Suprapubic skin (tissue), 4 donors: ENCODE measurements at regions not wholly inside any gene's neighbourhood (a gene's known extent, or its start where the extent isn't known, plus 50 kb on each side); places are given as distances from the start of the nearest gene placed in this dataset.
"Not testable (repeated sequence)": the region's sequence is repeated elsewhere in the genome, so short reads cannot be mapped to it uniquely, and the experiment has no call there.

Experiments used
- DNase-seq, 2 donors: peaks; one replicate each; pipeline ENCODE4 v3.0.0-alpha.2; 2019; ENCODE audit warnings: low spot score in 2 of 2
- H3K27ac ChIP-seq: fragments of 200-600 bp; sonication (generic); one replicate; pipeline ENCODE4 v1.5.1; 2019
- H3K27me3 ChIP-seq: fragments of 200-600 bp; sonication (generic); one replicate; pipeline ENCODE4 v1.5.1; 2019
- H3K36me3 ChIP-seq: fragments of 200-600 bp; sonication (generic); one replicate; pipeline ENCODE4 v1.5.1; 2019
- H3K4me1 ChIP-seq: fragments of 200-600 bp; sonication (generic); one replicate; pipeline ENCODE4 v1.5.1; 2019
- H3K4me3 ChIP-seq: fragments of 200-600 bp; sonication (generic); one replicate; pipeline ENCODE4 v1.5.1; 2019; ENCODE audit warnings: mild to moderate bottlenecking
- H3K9me3 ChIP-seq: fragments of 200-600 bp; sonication (generic); one replicate; pipeline ENCODE4 v1.5.1; 2019
- CTCF ChIP-seq, 2 donors: fragments of 200-600 bp in 1 of 2; fragments of 450-650 bp in 1 of 2; sonication (generic) in 1 of 2; IDR thresholded peaks; one replicate each; pipeline ENCODE4 v1.5.1; 2016 to 2019; ENCODE audit warnings: antibody characterized with exemption in 2 of 2, mild to moderate bottlenecking in 1 of 2, moderate library complexity in 1 of 2
- EP300 ChIP-seq: sonication (generic); formaldehyde crosslinking; IDR thresholded peaks from one replicate; pipeline ENCODE4 v1.6.1; 2017; ENCODE audit warnings: antibody characterized with exemption
- POLR2A ChIP-seq, 2 donors: fragments of 450-650 bp; IDR thresholded peaks; one replicate each; pipeline ENCODE4 v1.6.1; 2017; ENCODE audit warnings: antibody characterized with exemption in 2 of 2, mild to moderate bottlenecking in 2 of 2, moderate library complexity in 2 of 2
- POLR2AphosphoS5 ChIP-seq, 3 donors: sonication (generic); formaldehyde crosslinking; IDR thresholded peaks; one replicate each; pipeline ENCODE4 v1.6.1; 2017; ENCODE audit warnings: antibody characterized with exemption in 3 of 3
- WGBS: methylation state at CpG from one replicate; pipeline ENCODE4 v1.1.5; 2018; 5-methylcytosine and 5-hydroxymethylcytosine counted together

GRCh38 chr14:53406519-53406918 is 253.4 kb upstream of the DDHD1 start:
- DNase-seq = no peak
- H3K27ac ChIP-seq = no peak overlapping the region
- TF ChIP-seq POLR2AphosphoS5 (IDR thresholded peaks at IDR 0.05) = no peak
- TF ChIP-seq EP300 = no peak
- TF ChIP-seq CTCF (IDR thresholded peaks at IDR 0.05) = no peak
- no peak for TF ChIP-seq POLR2A (IDR thresholded peaks at IDR 0.05)
- WGBS = 82% methylated on average over 1 of the region's 1 CpG
- H3K36me3 ChIP-seq = no peaks in the 10 kb centered on the region
- no peak overlapping the region for H3K4me3 ChIP-seq
- H3K4me1 ChIP-seq = no peaks in the 10 kb centered on the region
- no peaks in the 10 kb centered on the region for H3K9me3 ChIP-seq
- H3K27me3 ChIP-seq = no peaks in the 10 kb centered on the region

DNA sequence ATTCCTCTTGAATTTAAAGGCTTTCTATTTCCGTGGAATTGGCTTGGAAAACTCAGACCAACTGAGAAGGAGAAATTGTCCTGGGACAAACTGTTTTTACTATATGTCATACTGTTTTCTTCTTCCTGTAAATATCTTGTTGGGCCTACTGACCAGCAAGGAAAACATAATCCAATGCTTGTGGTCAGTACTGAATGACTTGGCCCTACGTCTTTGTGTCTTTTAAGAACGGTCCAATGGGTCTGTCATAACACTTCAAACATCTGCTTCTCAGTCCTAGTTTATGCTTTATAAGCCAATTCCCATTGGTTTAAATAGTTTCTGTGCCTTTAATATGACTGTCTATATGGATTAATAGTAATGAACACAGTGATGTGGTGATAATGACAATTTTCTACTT is 248.5 kb upstream of the DDHD1 start:
- Histone ChIP-seq H3K27me3 (no peaks in the 10 kb centered on the region), H3K4me3 (no peak overlapping the region), H3K9me3 (no peaks in the 10 kb centered on the region), H3K4me1 (no peaks in the 10 kb centered on the region), H3K36me3 (no peaks in the 10 kb centered on the region), H3K27ac (no peak overlapping the region)
- WGBS = 81% methylated on average over 3 of the region's 3 CpGs
- no peak for DNase-seq
- TF ChIP-seq POLR2A (IDR thresholded peaks at IDR 0.05) (no peak), CTCF (IDR thresholded peaks at IDR 0.05) (no peak), POLR2AphosphoS5 (IDR thresholded peaks at IDR 0.05) (no peak), EP300 (no peak)

- WGBS = 75% methylated on average over 7 of the region's 7 CpGs
- TF ChIP-seq CTCF (IDR thresholded peaks at IDR 0.05) = no peak
- no peak for TF ChIP-seq POLR2A (IDR thresholded peaks at IDR 0.05)
- TF ChIP-seq POLR2AphosphoS5 (IDR thresholded peaks at IDR 0.05) = no peak
- no peak for TF ChIP-seq EP300
- H3K4me1 ChIP-seq = no peaks in the 10 kb centered on the region
- peaks cover 3% of the 10 kb centered on the region for H3K9me3 ChIP-seq
- H3K27me3 ChIP-seq = no peaks in the 10 kb centered on the region
- no peaks in the 10 kb centered on the region for H3K36me3 ChIP-seq
- no peak overlapping the region for H3K27ac ChIP-seq
- no peak overlapping the region for H3K4me3 ChIP-seq
- no peak for DNase-seq
Measured at GRCh38 chr14:53399057-53399456, 245.9 kb upstream of the DDHD1 start.

GRCh38 chr14:53398616-53399015 is 245.5 kb upstream of the DDHD1 start:
- no peaks in the 10 kb centered on the region for H3K36me3 ChIP-seq
- TF ChIP-seq EP300 (no peak), CTCF (IDR thresholded peaks at IDR 0.05) (no peak), POLR2A (IDR thresholded peaks at IDR 0.05) (no peak), POLR2AphosphoS5 (IDR thresholded peaks at IDR 0.05) (no peak)
- 63% methylated on average over 2 of the region's 2 CpGs for WGBS

GRCh38 chr14:53395267-53395666 is 242.1 kb upstream of the DDHD1 start:
- not testable (repeated sequence) for H3K9me3 ChIP-seq, H3K27ac ChIP-seq, DNase-seq, H3K4me3 ChIP-seq, H3K27me3 ChIP-seq, H3K36me3 ChIP-seq
- H3K4me1 ChIP-seq = peaks cover 11% of the 10 kb centered on the region
- 91% methylated on average over 4 of the region's 4 CpGs for WGBS

More at GRCh38 chr14:53398616-53399015, 245.5 kb upstream of the DDHD1 start:
- Histone ChIP-seq H3K4me1 (no peaks in the 10 kb centered on the region), H3K9me3 (peaks cover 3% of the 10 kb centered on the region), H3K27ac (no peak overlapping the region), H3K27me3 (no peaks in the 10 kb centered on the region), H3K4me3 (no peak overlapping the region)
- DNase-seq = no peak

DNA sequence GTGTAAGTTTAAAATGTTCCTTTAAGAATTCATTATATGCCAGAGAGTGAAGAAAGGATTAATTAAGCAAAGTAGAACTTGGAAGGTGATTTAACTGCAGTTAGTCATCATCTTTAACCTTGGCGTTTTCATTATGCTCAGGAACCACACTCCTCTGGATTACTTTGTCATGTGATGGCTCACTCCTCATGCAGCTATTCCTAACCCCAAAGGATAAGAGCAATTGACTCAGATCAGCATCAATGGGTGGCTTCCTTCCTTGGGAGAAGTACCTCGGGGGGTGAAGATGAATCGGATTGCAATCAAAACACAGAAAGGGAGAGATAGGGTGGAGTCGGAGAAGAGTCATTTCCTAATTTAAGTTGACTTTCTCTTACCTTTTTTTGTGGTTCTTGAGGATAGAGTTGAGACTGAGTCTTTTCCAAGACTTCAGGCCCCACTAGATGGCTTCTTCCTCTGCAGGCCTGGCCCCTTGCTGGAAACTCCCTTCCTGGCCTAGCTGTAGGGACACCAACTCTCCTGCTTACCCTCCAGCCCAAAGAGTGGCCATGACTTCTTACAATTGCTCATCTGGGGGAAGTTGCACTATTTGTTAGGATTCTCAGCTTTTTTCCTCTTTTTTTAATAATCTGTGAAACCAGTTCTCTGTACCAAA is 238.6 kb upstream of the DDHD1 start:
- H3K4me1 ChIP-seq = peaks cover 11% of the 10 kb centered on the region
- DNase-seq = no peak
- H3K4me3 ChIP-seq = no peak overlapping the region
- H3K27me3 ChIP-seq = no peaks in the 10 kb centered on the region
- H3K36me3 ChIP-seq = no peaks in the 10 kb centered on the region
- no peak overlapping the region for H3K27ac ChIP-seq
- peaks cover 3% of the 10 kb centered on the region for H3K9me3 ChIP-seq
- 38% methylated on average over 4 of the region's 4 CpGs for WGBS
- TF ChIP-seq POLR2AphosphoS5 (IDR thresholded peaks at IDR 0.05) (no peak), CTCF (IDR thresholded peaks at IDR 0.05) (no peak), EP300 (no peak), POLR2A (IDR thresholded peaks at IDR 0.05) (no peak)
